PC-9 (cell line): ENCODE measurements at regions not wholly inside any gene's neighbourhood (a gene's known extent, or its start where the extent isn't known, plus 50 kb on each side); places are given as distances from the start of the nearest gene placed in this dataset.
A peak's percentile ranks its signal among the peaks of the same experiment; 100 is the strongest.

Source experiments
- BruUV-seq: library from RNA; stranded (reverse); fragments of 400-500 nt; replicated peaks from 2 replicates; lab custom pipeline; 2021; lab: Mats Ljungman, UMichigan
- CTCF ChIA-PET: fragments of 300-600 bp; sonication (Branson Sonifier 250); formaldehyde crosslinking; loops from one replicate; lab custom pipeline; 2022; ENCODE audit warnings: antibody characterized with exemption; lab: Charles Lee
- POLR2A ChIA-PET: fragments of 300-600 bp; sonication (Branson Sonifier 250); formaldehyde crosslinking; loops from one replicate; lab custom pipeline; 2022; ENCODE audit warnings: antibody characterized with exemption; ENCODE audit not compliant: unreplicated experiment; lab: Charles Lee
- DNase-seq, 2 experiments: peaks; one replicate each; pipeline versions ENCODE4 v3.0.0 to v3.0.0-alpha.2; 2015 to 2022; ENCODE audit warnings: mixed read lengths in 1 of 2
- H2AFZ ChIP-seq: fragments of 200-600 bp; sonication (generic); 2 replicates; pipeline ENCODE4 v1.8.1; 2017; ENCODE audit warnings: antibody characterized with exemption
- H3F3A ChIP-seq: fragments of 200-600 bp; sonication (generic); 2 replicates; pipeline ENCODE4 v1.8.1; 2017; ENCODE audit warnings: antibody characterized with exemption, mild to moderate bottlenecking, low read depth; ENCODE audit not compliant: insufficient read depth
- H3K27ac ChIP-seq: fragments of 200-600 bp; sonication (generic); 2 replicates; pipeline ENCODE4 v1.6.1; 2016; ENCODE audit warnings: mixed run types
- H3K27me3 ChIP-seq: fragments of 200-600 bp; sonication (generic); 2 replicates; pipeline ENCODE4 v1.6.1; 2016; ENCODE audit warnings: low read depth, mixed run types; ENCODE audit not compliant: insufficient read depth
- H3K36me3 ChIP-seq: fragments of 200-600 bp; sonication (generic); 2 replicates; pipeline ENCODE4 v1.6.1; 2016; ENCODE audit warnings: low read depth, mixed run types
- H3K4me1 ChIP-seq: fragments of 200-600 bp; sonication (generic); replicated peaks from 2 replicates; pipeline ENCODE4 v1.6.1; 2016; ENCODE audit warnings: mixed run types; ENCODE audit not compliant: insufficient read depth
- H3K4me2 ChIP-seq: fragments of 200-600 bp; sonication (generic); 2 replicates; pipeline ENCODE4 v1.6.1; 2017; ENCODE audit warnings: mixed run types
- H3K4me3 ChIP-seq: fragments of 200-600 bp; sonication (generic); 2 replicates; pipeline ENCODE4 v1.6.1; 2016; ENCODE audit warnings: mixed run types
- H3K79me2 ChIP-seq: fragments of 200-600 bp; sonication (generic); 2 replicates; pipeline ENCODE4 v1.6.1; 2017; ENCODE audit warnings: low read depth, mixed run types
- H3K9me2 ChIP-seq: fragments of 200-600 bp; sonication (generic); 2 replicates; pipeline ENCODE4 v1.8.1; 2017; ENCODE audit warnings: mild to moderate bottlenecking; ENCODE audit not compliant: insufficient read depth
- H3K9me3 ChIP-seq: fragments of 200-600 bp; sonication (generic); 2 replicates; pipeline ENCODE4 v1.8.1; 2016; ENCODE audit warnings: low read depth; ENCODE audit not compliant: insufficient read depth
- H4K20me1 ChIP-seq: fragments of 200-600 bp; sonication (generic); 2 replicates; pipeline ENCODE4 v1.8.1; 2017; ENCODE audit not compliant: insufficient read depth
- EZH2 ChIP-seq: fragments of 200-600 bp; sonication (generic); IDR thresholded peaks from 2 replicates; pipeline ENCODE4 v1.8.0; 2017; ENCODE audit warnings: antibody characterized with exemption, low read depth
- intact Hi-C: fragments of 100-400 bp; cut with micrococcal nuclease; formaldehyde crosslinking; loops from one replicate; pipeline ENCODE4 v1.10.0; 2022; ENCODE audit not compliant: unreplicated experiment
- TF ChIP-seq, protein P1 (sequence below): fragments of 200-600 bp; sonication (generic); conservative IDR thresholded peaks from 2 replicates; pipeline ENCODE4 v1.6.1; 2017; ENCODE audit warnings: mixed run types, antibody characterized with exemption, mild to moderate bottlenecking, moderate library complexity

DNA sequence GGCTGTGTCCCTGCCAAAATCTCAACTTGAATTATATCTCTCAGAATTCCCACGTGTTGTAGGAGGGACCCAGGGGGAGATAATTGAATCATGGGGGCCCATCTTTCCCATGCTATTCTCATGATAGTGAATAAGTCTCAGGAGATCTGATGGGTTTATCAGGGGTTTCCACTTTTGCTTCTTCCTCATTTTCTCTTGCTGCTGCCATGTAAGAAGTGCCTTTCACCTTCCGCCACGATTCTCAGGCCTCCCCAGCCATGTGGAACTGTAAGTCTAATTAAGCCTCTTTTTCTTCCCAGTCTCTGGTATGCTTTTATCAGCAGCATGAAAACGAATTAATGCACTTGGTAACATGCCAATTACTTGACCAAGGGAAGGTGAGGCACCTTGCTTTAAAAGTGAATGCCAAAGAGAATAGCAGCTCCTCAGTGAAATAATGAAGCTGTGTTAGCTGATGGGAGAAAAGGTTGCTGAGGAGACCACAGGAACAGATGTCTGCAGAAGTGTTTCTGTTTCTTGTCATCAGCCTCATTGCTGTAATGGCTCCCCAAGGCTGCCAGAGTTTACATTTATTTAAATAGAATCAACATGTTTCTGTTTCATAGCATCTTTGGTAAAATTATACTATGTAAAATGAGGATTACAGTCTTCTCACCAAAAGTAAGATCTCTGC lies 89.0 kb upstream of the CD44 start:
- H3K79me2 ChIP-seq: no peaks in the 10 kb centered on the region
- TF ChIP-seq EZH2: no peak
- TF ChIP-seq, protein P1, sequence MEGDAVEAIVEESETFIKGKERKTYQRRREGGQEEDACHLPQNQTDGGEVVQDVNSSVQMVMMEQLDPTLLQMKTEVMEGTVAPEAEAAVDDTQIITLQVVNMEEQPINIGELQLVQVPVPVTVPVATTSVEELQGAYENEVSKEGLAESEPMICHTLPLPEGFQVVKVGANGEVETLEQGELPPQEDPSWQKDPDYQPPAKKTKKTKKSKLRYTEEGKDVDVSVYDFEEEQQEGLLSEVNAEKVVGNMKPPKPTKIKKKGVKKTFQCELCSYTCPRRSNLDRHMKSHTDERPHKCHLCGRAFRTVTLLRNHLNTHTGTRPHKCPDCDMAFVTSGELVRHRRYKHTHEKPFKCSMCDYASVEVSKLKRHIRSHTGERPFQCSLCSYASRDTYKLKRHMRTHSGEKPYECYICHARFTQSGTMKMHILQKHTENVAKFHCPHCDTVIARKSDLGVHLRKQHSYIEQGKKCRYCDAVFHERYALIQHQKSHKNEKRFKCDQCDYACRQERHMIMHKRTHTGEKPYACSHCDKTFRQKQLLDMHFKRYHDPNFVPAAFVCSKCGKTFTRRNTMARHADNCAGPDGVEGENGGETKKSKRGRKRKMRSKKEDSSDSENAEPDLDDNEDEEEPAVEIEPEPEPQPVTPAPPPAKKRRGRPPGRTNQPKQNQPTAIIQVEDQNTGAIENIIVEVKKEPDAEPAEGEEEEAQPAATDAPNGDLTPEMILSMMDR: no peak
- no peaks in the 10 kb centered on the region for H3K36me3 ChIP-seq
- H3K9me3 ChIP-seq: 0 out of 2 replicates have a peak, but pooled peaks cover 7% of the 10 kb centered on the region
- H2AFZ ChIP-seq: no peak overlapping the region
- ChIA-PET CTCF (no interaction called here), POLR2A (no interaction called here)
- H3K9me2 ChIP-seq: no peaks in the 10 kb centered on the region
- H3K27me3 ChIP-seq: no peaks in the 10 kb centered on the region
- no peak overlapping the region for H3K4me3 ChIP-seq
- no TSS peak for BruUV-seq
- no peaks in the 10 kb centered on the region for H3F3A ChIP-seq
- H3K4me2 ChIP-seq: no peak overlapping the region
- no peak for DNase-seq
- intact Hi-C loops: loop anchor here (2.0 kb wide), 1 partner anchor 33 kb away; no protein-coding TSS in a partner anchor
- H4K20me1 ChIP-seq: no peaks in the 10 kb centered on the region
- H3K27ac ChIP-seq: no peak overlapping the region
- 0 out of 2 replicates have a peak, but pooled peaks cover 4% of the 10 kb centered on the region for H3K4me1 ChIP-seq

DNA sequence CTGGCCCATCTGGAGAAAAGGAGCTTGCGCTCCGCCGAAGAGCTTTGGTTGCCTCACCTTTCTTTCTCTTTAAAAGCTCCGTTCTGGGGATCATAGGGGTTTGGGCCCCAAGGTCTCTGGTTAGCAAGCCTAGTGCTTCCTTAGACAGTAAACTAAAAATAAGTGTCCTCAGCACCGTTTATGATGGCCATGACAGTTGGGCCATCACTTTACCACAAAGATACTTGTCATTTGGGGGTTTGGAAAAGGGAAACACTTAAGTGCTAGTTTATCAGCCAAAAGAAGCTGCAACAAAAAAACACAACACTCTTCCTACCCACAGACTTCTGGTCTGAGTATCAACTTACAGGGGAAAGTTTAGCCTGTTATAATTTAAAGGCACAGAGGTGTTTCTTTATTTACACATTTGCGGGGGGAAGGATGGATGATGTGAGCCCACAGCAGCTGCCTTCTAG lies 88.4 kb upstream of the CD44 start:
- intact Hi-C loops: no loop called here
- Histone ChIP-seq H3K79me2 (no peaks in the 10 kb centered on the region), H3K4me3 (no peak overlapping the region), H3K4me1 (0 out of 2 replicates have a peak, but pooled peaks cover 4% of the 10 kb centered on the region), H3K27me3 (no peaks in the 10 kb centered on the region), H3K36me3 (no peaks in the 10 kb centered on the region), H3F3A (no peaks in the 10 kb centered on the region), H4K20me1 (no peaks in the 10 kb centered on the region), H3K9me3 (0 out of 2 replicates have a peak, but pooled peaks cover 7% of the 10 kb centered on the region), H2AFZ (0 out of 2 replicates have a peak overlapping the region, but pooled peaks have one; percentile 4), H3K27ac (no peak overlapping the region), H3K9me2 (no peaks in the 10 kb centered on the region), H3K4me2 (0 out of 2 replicates have a peak overlapping the region, but pooled peaks have one; percentile 15)
- TF ChIP-seq, protein P1: no peak
- TF ChIP-seq EZH2: no peak
- no TSS peak for BruUV-seq
- no peak for DNase-seq
- CTCF ChIA-PET: no interaction called here
- POLR2A ChIA-PET: no interaction called here

DNA sequence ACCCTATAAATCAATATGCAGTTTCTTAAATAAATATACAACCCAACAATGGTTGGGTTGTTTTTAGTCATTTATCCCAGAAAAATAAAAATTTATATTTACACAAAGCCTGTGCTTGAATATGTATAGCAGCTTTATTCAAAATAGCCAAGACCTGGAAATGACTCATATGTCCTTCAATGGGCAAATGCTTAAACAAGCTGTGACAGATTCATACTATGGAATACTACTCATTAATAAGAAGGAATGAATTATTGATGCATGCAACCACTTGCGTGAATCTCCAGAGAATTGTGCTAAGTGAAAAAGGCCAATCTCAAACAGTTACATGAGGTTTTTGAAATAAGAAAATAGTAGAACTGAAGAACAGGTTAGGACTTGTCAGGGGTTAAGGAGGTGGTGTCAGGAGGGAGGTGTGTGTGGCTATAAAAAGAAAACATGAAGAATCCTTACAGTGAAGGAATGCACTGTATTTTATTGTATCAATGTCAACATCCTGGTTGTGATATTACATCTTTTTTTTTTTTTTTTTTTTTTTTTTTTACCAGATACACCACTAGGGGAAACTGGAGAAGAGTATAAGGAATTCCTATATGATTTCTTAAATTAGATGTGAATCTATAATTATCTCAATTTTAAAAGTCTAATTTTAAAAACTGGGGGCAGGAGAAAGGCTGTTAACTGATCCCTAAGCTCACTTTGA lies 82.4 kb upstream of the CD44 start:
- CTCF ChIA-PET: no interaction called here
- Histone ChIP-seq H3K9me3 (no peaks in the 10 kb centered on the region; the same call in 1 of the 2 replicates), H3F3A (no peaks in the 10 kb centered on the region), H4K20me1 (no peaks in the 10 kb centered on the region), H3K27ac (no peak overlapping the region), H3K4me3 (no peak overlapping the region), H2AFZ (no peak overlapping the region), H3K79me2 (no peaks in the 10 kb centered on the region), H3K4me1 (peaks cover 4% of the 10 kb centered on the region), H3K27me3 (no peaks in the 10 kb centered on the region), H3K36me3 (no peaks in the 10 kb centered on the region), H3K9me2 (no peaks in the 10 kb centered on the region), H3K4me2 (no peak overlapping the region)
- TF ChIP-seq EZH2: no peak
- TF ChIP-seq, protein P1: no peak
- POLR2A ChIA-PET: no interaction called here
- DNase-seq: peak in 1 of 2 experiments; percentile 66
- no TSS peak for BruUV-seq
- intact Hi-C loops: no loop called here
